ENCODE measurements at regions not wholly inside any gene's neighbourhood (a gene's known extent, or its start where the extent isn't known, plus 50 kb on each side); places are given as distances from the start of the nearest gene placed in this dataset.

DNA sequence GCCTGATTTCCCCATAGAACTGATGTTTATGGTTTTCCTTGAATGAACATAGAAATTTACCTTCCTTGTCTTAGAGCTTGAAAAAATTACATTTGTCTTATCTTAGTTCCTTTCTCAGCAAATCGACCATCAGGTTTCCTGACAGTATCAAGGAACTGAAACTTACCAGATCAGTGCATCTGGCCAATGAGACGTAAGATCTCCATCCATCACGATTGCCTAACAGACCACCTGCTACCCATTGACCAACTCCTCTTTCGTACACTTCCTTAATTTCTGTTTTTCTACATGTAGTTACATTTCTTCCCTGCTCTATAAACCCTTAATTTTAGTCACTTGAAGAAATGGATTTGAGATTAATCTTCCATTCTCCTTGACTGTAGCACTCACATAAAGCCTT is 57.4 kb upstream of the TMPRSS15 start:
- no peak for DNase-seq

DNA sequence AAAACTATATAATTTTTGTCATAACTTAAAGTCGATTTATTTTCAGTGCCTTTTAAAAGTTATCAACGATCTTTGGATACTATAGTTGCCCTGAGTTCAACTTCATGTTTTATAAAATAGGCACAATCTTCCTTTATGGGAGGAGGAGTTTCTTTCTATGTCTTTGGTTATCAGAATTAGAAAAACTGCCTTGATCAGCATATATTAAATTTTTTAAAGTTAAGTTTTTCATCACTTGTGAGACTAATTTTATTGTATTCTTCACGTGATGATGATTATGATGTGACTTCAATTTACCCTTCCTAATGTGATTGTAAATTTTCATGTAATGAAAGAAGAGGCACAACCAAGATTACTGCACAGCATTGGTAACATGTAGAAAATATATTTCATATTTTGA is 58.2 kb upstream of the TMPRSS15 start:
- no peak for DNase-seq

DNA sequence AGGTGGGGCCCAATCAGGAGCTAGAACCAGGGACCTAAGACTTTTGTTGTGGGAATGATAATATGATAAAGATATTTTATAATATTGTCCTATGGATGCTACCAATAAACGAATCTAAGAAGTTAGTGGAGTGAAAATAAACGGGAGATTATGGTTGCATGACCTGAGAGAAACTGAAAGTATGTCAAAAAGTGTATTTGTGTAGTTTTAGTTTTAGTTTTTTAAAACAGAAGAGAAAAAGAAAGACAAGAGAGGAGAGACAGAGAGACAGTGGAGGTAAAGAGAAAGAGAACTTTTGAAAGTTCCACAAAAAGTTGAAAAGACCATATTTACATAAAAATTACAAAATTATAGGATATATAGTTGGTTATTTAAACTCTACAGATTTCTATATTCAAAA is 64.1 kb upstream of the TMPRSS15 start:
- no peak for DNase-seq

DNA sequence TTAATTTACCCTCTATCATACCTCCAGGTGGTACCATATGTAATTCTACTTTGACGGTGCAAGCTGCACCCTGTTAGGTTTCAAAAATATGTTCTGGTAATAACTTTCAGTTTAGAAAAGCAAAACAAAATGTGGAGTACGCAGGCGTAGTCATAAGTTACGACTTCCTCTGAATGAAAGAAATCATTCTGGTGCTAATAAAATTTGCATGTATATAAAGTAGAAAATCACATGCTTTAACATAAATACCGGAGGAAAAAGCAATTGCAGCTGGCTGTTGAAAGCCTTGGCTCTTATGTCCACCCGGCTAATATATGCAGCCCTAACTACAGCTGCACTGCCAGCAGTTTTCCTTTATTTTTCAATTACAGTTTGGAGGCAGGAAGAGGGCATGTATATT is 65.2 kb upstream of the TMPRSS15 start:
- DNase-seq, result no peak

DNA sequence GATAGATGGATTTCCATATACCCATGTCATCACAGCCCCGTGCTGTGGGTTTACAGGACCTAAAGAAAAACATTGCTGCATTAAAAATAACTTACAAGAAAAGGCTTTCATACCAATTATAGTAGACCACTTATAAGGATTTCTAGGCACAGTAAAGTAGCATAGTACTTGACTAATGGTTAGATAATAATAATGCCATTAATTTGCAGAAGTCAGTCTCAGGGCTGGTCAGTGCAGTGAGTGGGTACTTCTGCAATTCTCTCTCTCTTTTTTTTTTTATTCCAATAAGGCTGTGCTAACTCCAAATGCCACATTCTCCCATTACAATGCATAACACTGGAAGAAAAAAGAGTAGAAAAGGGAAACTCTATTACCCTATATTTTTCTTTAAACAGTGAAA is 73.1 kb upstream of the TMPRSS15 start:
- no peak for DNase-seq

DNA sequence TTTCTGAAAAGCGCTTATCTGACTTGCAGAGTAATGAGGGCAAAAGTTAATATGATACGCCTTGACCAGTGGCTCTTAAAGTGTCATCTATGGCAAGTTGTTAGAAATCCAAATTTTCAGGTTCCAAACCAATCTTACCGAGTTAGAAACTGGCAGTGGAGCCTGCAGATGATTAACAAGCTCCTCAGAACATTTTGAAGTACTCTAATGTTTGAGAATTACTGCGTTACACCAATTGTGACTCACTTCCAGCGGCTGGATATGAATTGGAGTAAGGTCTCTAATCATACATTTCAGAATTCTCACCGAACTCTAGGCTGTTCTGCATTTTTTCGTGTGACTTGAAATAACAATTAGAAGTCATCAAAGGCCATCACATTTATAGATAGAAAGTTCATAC is 73.5 kb upstream of the TMPRSS15 start:
- DNase-seq, result no peak

DNA sequence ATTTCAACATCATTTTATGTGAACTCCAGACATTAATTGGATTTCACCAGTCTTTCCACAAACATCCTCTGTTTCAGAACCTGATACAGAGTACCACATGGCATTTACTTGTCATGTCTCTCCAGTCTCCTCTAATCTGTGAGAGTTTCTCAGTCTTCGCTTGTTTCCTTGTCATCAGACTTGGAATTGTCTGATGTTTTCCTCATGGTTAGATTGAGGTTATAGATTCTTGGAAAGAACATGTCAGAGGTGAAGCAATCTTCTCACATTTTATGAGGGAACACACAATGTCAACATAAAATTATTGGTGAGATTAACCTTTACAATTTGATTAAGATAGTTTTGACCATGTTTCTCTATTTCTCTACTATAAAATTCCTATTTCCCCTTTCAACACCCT is 74.9 kb upstream of the TMPRSS15 start:
- DNase-seq, result no peak

DNA sequence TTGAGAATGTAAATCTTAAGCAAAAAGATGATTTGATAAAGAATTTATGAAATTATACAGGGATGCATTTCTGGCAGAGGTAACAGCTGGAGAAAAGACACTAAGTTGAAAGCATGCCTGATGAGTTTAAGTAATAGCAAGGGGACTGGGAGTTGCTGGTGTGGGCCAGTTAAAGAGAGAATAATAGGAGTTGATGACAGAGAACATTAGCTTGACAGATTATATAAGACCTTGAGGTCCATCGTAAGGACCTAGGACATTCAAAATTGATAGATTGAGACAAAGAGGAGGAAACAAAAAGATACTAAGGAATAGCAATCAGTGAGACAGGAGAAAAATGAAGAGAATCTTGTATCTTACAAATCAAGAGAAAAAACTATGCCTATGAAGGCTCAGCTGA is 84.7 kb upstream of the TMPRSS15 start:
- DNase-seq, result no peak

DNA sequence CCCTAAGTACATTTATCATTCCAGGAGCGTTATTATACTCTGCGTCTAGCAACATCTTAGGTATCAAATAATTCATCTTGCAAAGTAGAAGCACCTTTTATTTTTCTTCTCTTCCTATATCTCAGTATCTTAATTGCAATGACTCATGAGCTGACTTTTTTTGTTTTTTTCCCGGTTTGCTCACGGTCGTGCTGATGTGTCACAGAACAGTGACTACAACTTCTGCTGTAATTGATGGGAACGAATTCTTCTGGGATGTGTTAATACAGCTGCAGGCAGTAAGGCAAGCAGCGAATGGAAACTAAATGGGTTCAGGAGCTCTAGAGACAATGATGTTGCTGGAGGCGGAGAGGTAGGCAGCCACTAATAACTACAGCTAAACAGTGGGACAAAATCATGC is 89.8 kb upstream of the TMPRSS15 start:
- DNase-seq, result no peak

DNA sequence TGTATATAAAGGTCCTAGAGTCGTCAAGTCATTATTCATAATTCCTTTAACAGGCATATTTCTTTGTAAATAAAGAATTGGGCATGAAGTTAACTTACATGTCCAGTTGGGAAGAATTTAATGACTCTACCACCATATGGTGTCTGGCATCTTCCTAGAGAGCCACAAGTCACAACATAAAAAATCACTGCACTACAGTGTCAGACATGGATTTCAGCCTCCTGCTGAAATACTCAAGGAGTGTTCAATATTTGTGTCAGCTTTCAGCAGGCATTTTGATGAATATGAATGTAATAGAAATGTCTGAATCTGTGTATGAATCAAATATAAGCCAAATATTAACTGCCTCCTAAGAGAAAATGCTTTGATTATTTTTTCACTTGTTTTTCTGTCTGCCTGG is 91.9 kb upstream of the TMPRSS15 start:
- DNase-seq, result no peak

DNA sequence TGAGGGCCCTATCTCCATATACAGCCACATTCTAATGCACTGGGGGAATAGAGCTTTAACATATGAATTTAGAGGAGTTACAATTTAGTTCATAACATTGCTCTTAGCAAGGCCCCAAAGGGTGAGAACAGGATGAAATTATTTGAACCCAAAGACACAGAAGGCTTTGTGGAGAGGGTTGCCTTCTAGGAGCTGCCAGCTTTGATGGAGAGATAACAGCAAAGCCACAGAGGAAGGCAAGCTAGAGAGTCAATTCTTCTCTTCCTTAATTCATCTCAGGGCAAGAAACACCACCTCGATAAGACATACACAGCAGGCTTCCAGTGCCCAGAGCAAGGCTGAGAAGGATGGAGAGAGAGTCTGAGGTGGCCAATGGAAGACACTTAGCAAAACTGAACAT is 94.8 kb upstream of the TMPRSS15 start:
- no peak for DNase-seq

DNA sequence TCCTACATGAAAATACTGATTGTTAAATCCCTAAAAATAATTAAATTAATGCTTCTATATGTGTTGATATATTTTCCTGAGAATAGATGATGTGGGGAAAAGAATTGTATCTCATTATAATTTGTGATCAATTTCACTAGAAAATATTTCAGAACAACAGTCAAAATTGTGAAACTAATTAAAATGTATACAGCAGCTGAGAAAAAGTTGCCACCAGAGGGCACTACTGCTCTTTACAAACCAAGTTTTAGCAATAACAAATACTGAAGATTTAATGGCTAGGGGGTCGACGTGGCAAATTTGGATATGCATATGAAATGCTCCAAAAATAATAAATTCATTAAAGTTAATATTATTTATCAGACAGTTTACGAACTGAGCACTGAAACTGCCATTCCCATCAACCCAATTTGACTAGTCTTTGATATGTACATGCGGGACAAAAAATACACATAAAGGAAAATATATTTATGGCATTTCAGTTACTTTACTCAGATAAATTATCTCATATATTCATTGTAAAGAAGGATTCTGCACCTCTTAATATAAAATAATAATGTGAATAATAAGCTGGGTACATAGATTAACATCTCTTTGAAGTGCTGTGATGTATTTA is 96.3 kb upstream of the TMPRSS15 start:
- DNase-seq, result peak in 3 of 6 experiments; percentile 2 to 6 (median 5)

DNA sequence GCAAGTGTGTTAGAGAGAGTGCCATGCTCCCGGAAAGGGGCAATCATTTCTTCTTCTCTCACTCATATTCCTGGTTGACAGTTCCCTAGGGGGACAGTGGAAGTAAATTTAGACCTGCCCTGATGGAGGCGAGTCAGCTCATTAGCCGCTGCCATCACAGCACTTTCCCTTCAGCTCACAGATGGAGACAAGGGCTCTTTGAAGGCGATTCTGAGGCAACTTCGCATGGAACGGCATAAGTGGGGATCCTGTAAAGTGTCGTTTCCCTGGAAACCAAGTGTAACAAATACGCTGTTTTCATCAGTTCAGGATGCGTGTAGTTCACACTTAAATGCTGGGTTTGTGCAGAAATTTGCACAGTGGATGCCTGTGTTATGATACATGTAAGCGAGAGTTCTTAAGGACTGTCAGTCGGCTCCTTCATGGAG is 114.5 kb upstream of the TMPRSS15 start:
- DNase-seq, result no peak

DNA sequence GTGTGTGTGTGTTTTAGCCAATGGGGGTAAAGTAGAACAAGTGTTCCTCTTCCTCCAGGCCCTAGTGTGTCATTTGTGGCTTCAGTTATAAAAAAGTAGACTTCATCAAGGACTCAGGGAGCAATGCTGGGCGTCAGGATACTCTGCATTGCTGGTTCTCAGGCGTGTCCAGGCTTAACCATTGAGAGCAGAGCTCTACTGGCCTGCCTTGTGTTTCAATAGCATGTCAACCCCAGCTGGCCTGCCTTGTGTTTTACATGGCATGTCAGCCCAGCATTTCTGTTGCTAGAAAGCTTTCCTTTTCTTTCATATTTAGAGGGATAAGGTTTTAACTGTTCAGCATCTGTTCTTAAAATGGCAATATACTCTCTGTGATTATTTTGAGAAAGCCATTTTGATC is 117.6 kb upstream of the TMPRSS15 start:
- no peak for DNase-seq

DNA sequence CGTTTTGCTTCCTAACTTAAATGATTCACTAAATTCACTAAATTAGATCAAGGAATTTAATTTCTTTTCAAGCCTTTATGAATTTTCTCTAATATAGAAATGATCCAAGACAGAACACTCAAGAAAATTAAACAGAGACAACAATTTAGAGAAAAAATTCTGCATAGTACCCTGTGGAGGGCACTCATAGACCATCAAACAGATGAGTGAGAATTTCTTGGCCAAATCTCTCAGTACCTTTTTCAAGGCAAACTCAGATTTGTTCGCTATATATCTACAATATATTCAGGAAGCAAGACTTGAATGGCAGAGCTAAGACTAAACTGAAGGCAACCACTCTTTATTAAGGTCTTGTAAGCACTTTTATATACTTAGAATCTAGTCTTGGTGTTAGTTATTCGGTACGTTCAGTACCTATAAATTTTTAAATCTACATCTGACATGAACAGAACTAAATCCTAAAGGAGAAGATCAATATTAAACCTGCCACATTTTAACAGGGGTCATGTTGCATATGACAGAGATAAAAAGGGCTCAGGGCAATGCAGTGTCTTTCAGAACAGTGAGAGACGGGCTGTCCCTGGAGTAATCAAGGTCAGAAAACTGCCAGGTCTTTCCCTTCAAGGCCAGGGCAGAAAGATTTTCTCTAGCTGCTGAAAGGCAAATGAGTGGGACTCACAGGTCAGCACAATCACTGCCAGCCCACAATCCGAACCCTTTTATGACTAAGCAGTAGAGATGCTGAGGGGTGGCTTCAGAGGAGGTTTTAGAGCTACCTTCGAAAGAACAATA is 118.8 kb upstream of the TMPRSS15 start:
- no peak for DNase-seq

DNA sequence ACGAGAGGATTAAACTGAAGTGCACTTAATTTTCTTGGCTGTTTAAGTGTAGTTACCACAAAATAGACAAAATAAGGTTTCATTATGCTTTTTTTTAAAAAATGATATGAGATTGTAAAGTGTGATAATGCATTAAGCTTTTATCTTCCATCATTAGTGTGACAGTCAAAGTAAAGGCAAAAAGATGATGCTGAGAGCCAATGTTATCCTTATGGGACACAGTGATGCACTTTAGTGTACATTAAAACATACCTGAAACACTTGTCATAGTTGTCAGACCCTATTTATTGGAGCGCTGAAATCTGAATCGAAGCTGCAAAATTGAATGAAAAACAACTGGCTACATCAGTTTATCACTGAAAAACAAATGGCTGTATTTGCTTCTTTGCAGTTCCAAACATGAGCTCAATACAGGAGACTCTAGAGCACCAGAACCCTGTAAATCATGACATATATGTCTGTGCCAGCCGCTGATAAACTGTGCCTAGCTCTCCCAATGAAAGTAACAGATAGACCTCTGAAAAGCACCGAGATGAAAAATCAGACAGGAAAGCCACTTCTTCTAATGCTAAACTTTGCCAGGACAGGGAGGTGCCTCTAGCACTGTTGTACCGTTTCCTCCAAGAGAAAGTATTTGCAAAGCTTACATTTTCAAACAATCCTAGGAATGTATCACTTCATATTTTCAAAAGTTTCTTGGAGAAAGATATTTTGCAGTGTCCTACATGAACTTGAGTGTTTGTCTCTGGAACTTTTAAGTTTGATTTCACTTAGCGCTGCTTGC is 120.7 kb upstream of the TMPRSS15 start:
- no peak for DNase-seq

DNA sequence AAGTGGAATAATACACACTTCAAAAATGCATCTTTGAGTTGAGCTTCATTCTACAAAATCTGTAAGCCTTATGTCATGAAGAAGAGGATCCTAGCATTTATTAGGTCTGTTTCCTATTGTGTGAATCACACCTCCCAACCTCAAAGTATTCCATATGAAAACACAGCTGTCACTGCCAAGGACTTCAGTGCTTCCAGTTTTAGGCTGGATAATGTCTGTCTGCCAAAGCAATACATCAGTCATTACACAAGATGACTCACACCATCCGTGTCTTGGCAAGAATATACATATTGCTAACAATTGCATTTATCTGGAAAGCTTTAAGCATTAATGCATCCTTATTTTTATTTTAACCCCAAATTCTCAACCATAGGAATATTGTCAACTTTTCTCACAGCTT is 125.7 kb upstream of the TMPRSS15 start:
- no peak for DNase-seq

DNA sequence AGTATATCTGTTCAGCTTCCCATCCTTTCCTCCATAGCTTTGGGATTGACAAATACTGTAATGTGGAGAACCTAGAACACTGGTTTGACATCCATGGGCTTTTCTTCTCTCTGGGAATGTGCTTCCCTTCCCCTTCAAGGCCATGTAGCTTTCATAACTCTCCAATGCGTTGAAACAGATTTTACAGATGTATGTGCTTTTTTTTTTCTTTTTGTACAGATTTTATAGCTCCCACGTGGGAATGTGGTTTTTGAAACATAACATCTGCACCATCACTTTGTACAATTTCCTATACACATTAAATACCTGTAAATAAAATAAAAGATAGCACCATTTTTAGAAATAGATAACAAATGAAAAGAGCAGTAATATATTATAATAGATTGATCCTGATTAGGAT is 138.5 kb upstream of the TMPRSS15 start:
- DNase-seq, result no peak

DNA sequence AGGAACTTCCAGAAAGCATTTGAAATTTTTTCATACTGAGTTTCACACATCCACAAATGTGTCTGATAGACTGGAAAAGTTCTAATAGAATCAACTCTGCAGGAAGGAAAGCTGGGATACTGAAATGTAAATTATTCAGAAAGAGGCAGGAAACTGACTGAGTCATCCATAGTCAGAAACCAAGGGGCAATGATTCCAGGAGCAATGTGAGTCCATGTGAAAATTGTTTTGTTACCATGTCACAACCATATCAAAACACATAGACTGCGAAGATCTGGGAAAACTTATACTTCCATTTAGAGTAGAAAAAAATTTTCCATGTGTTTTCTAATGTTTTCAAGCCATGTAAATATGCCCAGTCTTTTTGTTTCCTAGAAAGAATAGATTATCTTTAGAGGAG is 142.3 kb upstream of the TMPRSS15 start:
- no peak for DNase-seq

DNA sequence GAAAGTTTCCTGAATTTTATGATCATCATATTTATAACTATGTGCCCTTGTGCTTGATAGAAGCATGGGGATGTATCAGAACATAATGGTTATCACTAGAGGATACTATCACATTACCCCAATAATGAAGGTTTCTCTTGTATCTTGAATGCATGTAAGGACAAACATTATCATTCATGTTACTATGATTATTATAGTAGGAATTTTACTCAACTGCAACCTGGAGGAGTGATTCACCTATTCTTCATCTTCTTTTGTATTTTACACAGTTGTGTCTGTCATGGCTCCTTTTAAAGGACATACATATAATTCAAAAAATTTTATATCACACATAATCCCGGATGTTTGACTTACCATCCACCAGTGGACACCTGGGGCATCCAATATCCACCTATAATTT is 143.8 kb upstream of the TMPRSS15 start:
- DNase-seq, result no peak

DNA sequence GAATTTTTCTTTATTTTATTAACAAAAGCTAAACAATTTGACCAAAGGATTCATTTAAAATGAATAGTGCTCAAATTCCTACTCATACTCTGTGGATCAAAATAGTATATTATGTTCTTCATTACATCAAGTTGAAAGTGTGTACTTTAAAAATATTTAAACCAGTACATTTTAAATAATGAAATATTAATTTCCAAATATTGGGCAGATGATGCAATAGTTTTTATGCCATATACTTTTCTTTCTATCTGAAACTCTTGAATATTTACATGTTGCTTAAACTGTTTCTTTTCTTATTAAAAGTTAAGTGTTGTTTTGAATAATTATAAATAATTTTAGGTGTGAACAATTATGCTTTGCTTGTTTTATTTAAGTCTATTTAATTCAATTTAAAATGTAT is 144.7 kb upstream of the TMPRSS15 start:
- DNase-seq, result no peak

DNA sequence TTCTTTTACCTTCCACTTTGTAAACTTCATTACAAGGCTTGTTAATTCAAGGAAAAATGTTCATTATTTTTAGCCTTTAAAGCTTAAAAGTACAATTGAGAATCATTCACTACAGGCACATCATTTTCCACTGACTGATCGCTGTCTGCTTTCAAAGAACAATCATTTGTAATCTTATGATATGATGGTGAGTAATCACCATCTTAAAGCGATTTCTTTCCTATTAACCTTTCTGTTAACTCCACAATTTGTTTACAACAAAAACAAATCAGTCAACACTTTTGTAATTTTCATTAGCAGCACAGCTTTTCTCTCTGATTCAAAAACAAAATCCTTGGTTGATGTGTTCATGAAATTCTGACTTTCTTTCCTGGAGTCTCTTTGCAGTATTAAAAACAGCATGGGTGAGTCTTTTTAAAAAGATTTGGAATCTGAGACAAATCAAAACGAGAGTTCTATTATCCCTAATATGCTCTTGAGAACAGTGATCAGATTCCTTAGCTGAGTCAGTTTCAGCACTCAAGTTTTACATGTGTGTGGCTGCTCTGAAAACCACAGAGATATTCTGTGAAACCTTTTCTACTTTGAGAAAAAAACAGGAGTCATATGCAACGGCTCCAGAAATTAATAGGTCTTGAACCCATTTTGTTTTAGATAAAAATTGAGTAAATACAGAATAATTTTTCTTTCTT is 145.8 kb upstream of the TMPRSS15 start:
- DNase-seq, result no peak

DNA sequence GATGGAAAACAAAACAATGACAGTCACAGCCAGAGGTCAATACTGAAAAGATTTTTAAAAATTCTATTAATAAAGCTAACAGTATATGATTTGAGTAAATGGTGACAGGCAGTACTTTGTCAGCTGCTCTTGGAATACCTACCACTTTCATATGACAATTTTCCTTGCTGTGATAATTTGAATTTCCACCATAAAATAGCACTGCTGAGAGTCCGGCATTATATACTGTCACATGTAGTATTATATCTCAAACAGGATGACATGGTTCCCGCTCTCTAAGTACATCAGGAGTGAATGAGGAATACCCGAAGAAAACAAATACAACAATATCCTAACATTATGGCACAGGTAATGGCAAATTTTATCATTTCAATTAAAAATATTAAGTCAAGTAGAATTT is 146.8 kb upstream of the TMPRSS15 start:
- DNase-seq, result no peak

DNA sequence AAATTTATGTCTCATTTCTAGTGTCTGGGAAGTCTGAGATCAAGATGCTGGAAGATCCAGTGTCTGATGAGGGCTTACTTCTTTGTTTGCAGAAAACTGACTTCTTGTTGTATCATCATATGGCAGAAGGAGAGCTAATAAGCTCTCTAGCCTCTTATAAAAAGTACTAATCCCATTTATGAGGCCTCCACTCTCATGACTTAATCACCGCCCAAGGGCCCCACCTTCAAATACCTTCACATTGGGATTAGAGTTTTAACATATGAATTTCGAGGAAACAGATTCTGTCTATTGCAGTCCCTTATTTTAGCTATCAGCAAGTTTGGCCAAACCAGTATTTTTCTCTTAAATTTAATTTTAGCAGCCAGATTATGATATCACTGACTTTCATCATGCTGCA is 150.2 kb upstream of the TMPRSS15 start:
- no peak for DNase-seq
